COLO829 (cell line): ENCODE measurements at regions not wholly inside any gene's neighbourhood (a gene's known extent, or its start where the extent isn't known, plus 50 kb on each side); places are given as distances from the start of the nearest gene placed in this dataset.
A peak's percentile ranks its signal among the peaks of the same experiment; 100 is the strongest.
"Not testable (repeated sequence)": the region's sequence is repeated elsewhere in the genome, so short reads cannot be mapped to it uniquely, and the experiment has no call there.

Experiments
- DNase-seq: peaks from one replicate; pipeline ENCODE4 v3.0.0; 2012; ENCODE audit warnings: low spot score

DNA sequence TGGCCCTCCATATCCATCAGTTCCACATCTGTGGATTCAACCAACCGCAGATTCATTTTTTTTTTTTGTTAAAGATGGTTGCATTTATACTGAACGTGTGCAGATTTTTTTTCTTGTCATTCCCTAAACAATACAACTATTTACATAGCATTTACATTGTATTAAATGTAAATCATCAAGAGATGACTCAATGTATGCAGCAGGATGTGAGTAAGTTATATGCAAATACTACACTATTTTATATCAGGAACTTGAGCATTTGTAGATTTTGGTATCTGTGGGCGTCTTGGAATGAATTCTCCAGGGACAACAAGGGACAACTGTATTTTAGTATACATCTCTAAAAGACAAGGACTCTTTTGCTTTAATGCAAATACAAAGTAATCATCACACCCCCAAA, 299.2 kb upstream of the ZNF608 start:
- DNase-seq, result peak; percentile 23

DNA sequence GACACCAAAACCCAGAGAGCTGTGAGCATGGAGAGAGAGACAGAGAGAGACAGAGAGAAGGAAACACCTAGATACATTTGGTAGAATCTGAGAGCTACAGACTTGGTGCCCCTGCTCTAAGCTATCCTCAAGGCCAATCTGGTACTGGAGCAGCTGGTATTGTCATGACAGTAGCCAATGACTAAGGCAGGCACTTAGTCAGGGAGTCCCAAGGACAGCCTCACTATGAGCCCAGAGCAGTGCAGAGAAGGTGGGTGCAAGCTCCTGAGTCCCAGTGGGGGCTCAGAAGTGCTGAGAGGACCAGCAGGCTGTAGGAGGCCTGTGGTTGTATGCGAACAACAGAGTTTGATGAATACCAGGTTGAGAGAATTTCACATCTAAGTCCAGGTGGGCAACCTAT, 300.4 kb upstream of the ZNF608 start:
- DNase-seq, result no peak

DNA sequence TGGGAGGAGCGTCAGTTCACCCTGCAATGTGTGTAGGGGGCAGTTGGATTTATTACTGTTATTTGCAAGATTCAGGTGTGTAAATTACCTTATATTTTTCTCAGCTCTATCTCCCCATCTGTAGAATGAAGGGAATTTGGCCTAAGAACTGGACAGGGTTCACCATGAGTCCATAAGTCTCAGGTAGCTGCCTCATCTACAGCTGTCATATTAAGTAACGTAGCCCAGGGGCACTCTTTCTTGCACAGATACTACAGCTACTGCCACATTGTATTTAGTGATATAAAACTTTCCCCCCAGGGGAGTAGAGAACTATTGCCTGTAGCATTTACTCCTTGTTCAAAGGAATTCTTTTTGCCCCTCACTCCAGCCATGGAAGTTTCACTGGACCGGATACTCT, 301.4 kb upstream of the ZNF608 start:
- no peak for DNase-seq

DNA sequence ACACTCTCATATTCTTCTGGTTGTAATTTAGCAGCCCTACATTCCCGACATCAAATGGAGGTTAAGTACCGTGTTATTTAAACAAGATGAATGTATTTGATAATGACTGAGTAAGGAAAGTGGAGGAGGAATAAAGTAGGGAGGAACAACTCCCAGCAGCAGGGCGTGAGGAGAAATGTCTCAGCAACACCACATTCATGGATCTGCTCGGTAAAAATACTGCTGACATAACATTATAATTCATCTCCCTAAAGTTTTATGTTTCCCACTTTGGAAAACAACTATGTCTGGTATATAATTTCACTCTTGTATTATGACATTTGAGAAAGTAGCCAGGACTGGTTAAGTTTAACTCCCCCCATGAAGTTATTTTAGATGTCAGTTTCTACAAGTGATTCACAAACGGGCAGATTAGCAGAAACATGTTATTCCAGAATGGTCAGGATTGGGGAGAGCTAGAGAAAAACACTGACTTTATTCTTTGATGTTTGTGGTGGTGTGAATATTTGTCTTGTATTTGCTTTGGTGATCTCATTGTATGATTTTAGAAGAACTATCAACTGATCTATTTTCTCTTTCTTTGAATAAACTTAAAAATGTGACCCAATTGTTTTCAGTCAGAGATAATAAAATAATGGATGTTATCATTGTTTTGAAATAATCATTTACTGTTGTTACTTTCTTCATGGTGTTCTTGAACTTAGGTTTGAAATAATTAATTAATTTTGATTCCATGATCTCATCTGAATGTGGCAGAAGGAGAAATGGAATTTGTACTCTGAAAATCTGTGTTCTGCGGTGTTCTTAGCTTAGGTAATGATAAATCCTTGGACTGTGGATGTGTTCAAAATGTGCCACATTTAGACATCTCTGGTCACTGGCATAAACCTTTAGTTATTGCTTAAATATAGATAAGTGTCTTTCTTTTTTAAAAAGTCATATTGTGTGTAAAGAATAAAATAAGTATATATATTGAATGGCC, 303.6 kb upstream of the ZNF608 start:
- no peak for DNase-seq

DNA sequence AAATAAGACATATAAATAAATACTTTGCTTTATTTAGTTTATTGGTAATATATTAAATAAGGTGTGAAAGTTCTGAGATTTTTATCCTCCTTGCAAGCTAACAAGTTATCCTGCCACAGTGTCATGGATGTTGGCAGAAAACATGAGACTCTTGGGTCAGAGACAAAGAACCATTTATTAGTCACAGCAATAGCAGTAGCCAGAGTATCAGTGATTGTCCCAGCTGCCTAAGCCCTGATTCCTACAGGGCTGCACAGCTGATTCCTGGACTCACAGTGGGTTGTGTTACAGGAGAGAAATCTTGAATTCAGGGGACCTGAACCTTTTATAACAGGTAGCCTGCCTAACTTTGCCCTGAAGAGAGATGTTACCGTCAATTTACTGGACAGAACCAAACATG, 304.5 kb upstream of the ZNF608 start:
- DNase-seq, result no peak

DNA sequence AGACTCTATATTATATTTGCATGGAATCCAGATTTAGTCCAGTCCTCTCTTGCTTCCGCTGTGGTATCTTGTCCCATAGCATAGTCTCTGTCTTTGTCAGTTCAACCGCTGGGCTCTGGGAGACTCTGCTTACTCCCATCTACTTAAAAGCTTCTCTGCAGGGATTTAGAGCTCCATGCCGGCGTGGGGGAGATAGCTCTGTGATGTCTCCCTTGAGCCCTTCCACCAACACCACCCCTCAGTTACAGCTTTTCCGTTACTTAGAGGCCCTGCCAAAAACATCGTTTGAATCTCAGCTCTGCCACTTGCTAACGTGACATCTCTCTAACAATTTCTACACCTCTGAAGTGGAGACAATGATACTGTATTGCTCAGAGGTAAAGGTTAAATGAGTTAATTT, 306.1 kb upstream of the ZNF608 start:
- DNase-seq, result no peak

DNA sequence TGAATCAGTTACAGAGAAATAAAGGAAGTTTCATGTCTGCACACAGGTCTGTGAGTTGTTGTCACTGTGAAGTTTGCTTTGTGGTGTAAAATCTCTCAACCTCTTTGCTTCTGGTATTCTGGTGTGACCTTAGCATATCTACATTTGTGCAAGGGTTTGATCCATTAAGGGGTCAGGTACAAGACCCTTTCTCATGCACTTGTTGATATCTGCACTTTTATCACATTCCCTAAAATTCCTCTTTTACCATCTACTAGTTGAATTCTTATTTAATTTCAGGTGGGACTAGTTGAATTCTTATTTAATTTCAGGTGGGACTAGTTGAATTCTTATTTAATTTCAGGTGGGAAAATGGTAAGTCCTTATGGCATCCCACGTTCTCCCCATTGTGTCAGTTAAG, 306.7 kb upstream of the ZNF608 start:
- DNase-seq, result no peak

DNA sequence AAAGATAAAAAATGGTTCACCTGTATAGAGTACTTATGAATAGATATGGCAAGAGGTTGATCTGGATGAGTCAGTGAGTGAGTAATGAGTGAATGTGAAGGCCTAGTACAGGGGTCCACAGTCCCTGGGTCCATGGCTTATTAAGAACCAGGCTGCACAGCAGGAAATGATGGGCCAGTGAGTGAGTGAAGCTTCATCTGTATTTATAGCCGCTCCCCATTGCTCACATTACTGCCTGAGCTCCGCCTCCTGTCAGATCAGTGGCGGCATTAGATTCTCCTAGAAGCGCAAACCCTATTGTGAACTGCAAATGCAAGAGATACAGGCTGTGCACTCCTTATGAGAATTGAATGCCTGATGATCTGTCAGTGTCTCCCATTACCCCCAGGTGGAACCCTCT, 307.7 kb upstream of the ZNF608 start:
- DNase-seq, result no peak

DNA sequence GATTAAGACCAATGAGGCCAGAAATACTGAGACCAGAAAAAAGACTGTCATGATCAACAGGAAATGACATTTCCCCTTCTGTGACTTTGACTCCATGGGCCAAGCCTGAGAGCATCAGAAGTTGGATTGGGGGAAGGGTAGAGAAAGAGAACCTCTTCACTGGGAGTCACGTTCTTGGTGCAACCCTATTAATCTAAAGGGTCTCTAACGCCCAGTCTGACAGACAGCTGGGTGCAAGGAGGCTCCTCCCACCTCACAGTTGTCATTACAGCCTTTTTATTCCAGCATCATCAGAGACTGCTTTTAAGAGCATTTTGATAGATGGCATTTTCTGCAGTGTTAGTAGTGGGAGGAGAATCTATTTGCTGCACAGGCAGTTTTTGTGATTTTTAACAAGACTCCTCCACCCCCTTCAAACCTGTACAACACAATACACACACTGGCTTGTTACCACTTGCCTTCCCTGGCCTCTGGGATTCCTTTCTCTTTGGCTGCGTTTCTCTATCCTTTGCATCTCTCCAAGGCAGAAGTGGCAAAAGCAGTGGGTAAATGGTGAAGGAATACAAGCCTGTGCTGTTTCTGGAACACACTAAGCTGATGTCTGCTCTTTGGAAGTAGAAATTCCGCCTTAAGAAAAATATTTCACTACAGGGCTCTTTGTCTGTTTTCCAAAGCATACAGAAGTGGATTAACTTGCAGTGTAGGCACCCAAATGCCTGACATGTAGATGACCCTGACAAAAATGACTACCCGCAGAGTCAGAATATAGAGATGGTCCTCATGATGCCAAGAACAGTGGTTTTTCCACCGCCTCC, 310.4 kb upstream of the ZNF608 start:
- DNase-seq, result peak; percentile 47

DNA sequence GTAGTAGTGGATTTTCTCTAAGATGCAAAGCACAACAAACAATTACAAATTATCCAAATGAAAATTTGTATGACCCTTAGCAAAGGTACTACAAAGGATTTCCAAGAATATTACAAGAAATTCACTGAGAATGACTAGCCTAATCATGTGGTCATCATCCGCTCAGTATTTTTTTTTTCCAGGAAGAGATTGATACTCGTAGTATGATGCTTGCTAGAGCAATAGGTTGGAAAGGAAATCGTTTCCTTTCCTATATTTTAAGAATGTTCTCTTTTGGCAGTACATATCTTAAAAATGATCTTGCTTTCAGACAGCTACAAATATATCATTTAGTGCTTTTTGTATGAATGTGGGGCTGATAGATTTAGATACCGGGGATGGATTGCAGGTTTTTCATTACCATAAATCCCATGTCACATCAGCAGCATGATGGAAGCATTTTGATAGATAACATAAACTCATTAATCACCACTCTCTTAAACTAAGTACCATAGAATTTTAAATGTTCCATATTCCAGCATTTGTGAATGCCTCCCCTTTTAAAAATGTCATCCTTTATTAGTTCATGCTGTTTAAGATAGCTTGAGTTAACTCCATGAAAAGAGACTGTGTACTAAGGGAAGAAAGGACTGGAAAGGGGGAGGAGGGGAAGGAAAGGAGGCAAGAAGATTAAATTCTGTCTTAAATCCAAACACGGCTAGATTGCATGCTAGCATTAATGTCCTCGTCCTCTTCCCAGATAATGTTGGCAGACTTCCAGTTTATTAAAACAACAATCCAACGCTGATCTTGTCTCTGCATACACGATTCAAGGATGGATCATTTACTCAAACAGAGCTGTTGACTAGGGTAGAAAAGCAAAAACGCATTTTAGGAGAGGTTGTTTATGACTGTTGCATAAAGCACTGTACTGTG, 311.7 kb upstream of the ZNF608 start:
- peak; percentile 10 for DNase-seq

DNA sequence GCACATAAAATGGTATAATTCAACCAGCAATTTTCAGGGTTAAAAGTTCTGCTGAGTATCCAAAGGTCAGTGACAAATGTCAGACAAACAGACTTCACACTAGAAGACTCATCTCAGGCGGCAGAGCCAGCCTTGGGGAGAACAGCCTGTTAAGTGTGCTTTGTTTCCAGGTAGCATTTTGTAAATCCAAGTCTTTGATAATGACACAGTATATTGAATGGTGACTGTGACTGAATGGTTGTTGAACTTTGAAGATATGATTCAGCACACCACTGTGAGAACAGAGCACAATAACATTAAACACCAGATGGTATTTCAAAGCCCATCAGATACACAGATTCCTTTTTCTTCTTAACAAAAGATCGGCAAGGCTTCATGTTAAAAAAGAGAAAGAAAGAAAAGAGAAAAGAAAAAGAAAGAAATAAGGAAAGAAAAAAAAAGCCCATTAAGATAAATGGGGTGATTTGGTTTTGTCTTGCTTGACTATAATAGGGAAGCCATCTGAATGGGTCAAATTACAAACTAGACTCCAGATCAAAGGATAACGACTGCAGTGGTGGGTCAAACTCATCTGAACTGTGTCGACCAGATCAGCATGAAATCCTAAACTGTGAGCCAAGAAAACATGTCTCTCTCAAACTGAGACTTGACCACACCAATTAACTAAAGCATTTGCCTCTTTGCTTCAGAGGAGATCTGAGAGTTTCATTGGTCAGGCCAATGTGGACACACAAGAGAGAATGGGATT, 313.0 kb upstream of the ZNF608 start:
- peak; percentile 46 for DNase-seq

DNA sequence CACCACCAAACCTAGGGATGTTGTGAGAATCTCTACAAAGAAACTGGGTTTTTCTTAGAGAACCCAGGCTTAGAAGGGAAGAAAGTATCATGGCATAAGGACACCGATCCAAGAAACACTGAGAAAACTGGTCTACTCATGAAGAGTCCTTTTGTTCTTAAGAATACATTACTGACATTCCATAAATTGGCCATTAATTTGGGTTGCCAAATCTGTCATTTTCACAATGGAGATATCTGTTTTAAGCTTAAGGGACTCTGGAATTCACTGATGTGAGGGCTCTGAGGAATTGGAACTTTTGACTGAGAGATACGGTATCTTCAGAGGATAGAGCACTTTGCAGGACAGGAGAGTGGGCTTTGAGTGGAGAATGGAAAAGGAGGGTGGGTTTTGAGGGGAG, 315.3 kb upstream of the ZNF608 start:
- DNase-seq, result peak; percentile 48

DNA sequence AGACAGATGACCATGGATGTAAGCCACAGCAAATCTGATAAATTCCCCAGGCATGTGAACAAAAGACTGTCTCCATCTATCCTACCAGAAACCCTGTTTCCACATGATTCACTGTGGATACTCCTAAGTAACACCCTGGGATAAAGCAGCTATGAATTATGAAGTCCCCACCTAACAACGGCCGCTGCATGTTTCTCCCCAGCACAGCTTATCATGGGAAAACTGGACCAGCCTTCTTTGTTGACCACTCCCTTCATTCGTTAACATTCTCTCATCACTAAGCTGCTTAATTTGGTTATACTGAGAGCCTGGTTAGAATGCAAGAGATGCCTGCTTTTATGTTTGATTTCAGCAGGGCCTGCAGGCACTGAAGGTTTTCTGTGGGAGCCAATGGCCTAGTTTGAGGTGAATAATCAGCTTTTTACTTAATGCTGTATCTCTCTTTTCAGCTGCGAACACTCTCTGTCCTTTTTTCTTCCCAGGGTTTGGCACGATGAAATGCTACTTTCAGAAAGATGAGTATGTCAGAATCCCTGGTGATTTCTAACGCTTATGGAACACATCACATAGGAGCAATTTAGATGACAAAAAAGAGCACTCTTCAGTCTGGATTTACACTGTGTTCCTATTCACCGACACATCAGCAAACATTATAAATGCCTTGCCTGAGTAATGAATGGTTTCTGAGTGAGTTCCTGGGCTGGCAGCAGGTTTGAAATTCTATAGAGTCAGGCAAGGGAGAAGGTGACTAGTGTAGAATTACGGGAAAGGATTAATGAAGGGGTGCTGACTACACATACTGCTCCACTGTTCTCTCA, 318.4 kb upstream of the ZNF608 start:
- DNase-seq, result no peak

DNA sequence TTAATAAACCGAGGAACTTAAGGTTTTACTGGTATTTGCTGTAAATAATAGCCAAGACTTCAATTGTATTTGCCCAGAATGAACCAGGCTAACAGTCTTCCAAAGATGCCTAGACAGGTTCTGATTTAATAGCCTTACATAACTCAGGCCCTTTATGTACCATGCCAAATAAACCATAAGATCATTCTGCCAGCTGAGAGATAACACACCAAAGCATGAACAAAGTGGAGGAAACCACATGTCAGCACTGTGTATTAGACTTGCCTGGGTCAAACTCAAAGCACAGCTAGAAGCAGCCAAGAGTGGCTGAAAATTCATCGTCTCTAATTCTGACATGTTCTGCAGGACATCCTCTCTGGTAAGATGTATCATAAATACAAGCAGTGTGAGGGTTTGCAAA, 319.3 kb upstream of the ZNF608 start:
- no peak for DNase-seq

DNA sequence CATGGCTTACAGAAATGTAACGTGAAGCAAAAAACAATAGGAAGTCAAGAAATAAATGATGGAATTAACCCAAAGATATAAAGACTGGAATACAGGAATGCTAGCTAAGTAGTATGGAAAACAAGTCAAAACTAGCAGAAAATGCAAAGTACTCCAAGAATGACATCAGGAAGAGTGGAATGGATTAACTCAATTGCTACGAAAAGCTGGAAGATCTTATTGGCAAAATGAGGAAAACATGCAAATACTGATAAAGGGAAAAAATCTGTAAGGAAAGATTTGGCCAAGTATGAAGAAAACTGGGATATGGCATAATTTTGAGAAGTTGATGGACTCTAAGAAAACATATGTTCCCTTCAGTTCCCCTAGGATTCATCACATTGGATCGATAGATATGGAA, 324.5 kb upstream of the ZNF608 start:
- DNase-seq, result no peak

DNA sequence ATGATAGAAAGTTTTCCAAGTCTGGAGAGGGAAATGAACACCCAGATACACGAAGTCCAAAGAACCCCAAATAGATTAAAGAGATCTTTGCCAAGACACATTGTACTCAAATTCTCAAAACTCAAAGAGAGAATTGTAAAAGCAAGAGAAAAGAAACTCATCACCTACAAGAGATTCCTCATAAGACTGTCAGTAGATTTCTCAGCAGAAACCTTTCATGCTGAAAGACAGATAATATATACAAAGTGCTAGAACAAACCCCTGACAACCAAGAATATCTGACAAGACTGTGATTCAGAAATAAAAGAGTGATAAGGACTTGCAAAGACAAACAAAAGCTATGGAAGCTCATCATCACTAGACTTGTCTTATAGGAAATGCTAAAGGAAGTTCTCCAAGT, 326.7 kb upstream of the ZNF608 start:
- DNase-seq, result no peak

DNA sequence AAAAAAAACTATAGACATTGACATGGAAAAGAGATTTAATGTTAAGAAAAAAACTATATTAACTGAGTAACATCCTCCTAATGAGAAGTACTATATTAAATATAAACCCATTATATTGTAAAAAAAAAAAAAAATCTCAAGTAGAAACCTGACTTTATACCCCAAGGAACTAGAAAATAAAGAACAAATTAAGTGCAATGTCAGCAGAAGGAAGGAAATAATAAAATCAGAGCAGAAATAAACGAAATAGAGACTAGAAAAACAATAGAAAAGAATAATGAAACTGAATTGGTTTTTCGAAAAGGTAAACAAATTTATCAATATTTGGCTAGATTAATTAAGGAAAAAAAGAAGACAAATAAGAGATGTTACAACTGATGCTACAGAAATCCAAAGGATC, 329.1 kb upstream of the ZNF608 start:
- no peak for DNase-seq

DNA sequence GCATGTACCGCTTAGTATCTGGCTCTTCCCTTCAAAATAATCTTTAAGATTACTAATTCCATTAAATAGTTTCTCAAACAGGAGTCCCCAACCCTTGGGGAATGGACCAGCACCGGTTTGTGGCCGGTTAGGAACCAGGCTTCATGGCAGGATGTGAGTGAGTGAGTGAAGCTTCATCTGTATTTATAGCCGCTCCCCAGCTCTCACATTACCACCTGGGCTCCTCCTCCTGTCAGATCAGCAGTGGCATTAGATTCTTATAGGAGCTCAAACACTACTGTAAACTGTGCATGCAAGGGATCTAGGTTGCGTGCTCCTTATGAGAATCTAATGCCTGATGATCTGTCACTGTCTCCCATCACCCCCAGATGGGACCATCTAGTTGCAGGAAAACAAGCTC, 332.6 kb upstream of the ZNF608 start:
- DNase-seq, result not testable (repeated sequence)

DNA sequence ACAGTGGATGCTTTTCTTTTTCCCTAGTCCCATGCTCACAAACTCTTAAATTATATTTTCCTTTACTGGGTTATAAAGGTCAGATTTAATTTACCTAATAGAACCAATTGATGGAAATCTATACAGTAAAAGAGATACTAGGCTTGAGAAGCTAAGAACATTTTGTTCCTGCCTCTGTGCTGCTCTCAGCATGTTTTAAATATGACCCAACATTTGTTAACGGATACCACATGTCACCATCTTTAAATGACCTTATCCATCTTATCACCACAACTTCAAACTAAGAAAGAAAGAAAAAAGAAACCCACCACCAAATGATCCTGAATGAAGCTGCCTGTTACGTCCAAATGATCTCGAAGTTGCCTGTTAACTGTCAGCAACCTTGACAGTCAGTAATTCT, 334.7 kb upstream of the ZNF608 start:
- no peak for DNase-seq

DNA sequence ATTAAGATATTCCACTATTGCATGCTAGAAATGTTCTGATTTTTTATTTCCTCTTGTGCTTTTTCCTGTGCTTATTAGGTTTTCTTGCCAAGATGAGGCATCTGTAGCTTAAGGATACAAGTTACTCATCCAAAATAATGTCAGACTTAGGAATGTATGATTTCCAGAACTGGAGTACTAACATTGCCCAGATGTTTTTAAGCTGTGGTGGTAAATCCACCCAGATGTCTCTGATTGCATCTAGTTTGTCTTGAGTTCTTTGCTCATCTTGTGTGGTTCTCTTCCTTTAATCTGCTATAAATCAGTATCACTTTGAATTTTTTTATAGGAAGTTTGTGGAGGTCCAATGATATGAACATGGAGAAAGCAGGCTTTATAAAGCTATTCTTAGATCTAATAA, 337.5 kb upstream of the ZNF608 start:
- DNase-seq, result no peak
